Neural progenitor cell (in vitro differentiated cells): ENCODE measurements at regions not wholly inside any gene's neighbourhood (a gene's known extent, or its start where the extent isn't known, plus 50 kb on each side); places are given as distances from the start of the nearest gene placed in this dataset.

Experiments used
- DNase-seq: peaks from one replicate; pipeline ENCODE4 v3.0.0-alpha.2; 2016; ENCODE audit warnings: low spot score
- H2AFZ ChIP-seq: fragments of 200-600 bp; sonication (generic); replicated peaks from 2 replicates; pipeline ENCODE4 v1.6.1; 2016; ENCODE audit warnings: antibody characterized with exemption
- H3F3A ChIP-seq: fragments of 200-600 bp; sonication (generic); 2 replicates; pipeline ENCODE4 v1.6.1; 2016; ENCODE audit warnings: antibody characterized with exemption, low read depth
- H3K27ac ChIP-seq: fragments of 200-600 bp; sonication (generic); 2 replicates; pipeline ENCODE4 v1.5.1; 2016; ENCODE audit warnings: mild to moderate bottlenecking
- H3K27me3 ChIP-seq: fragments of 200-600 bp; sonication (generic); 2 replicates; pipeline ENCODE4 v1.6.1; 2016; ENCODE audit warnings: mild to moderate bottlenecking, moderate library complexity
- H3K36me3 ChIP-seq: fragments of 200-600 bp; sonication (generic); 2 replicates; pipeline ENCODE4 v1.5.1; 2016
- H3K4me1 ChIP-seq: fragments of 200-600 bp; sonication (generic); 2 replicates; pipeline ENCODE4 v1.6.1; 2016; ENCODE audit warnings: mixed run types
- H3K4me2 ChIP-seq: fragments of 200-600 bp; sonication (generic); 2 replicates; pipeline ENCODE4 v1.6.1; 2016
- H3K4me3 ChIP-seq: fragments of 200-600 bp; sonication (generic); 2 replicates; pipeline ENCODE4 v1.5.1; 2016
- H3K79me2 ChIP-seq: fragments of 200-600 bp; sonication (generic); 2 replicates; pipeline ENCODE4 v1.6.1; 2016; ENCODE audit warnings: low read depth
- H3K9ac ChIP-seq: fragments of 200-600 bp; sonication (generic); 2 replicates; pipeline ENCODE4 v1.6.1; 2016
- H3K9me3 ChIP-seq: fragments of 200-600 bp; sonication (generic); 2 replicates; pipeline ENCODE4 v1.5.1; 2016; ENCODE audit warnings: low read depth
- H4K20me1 ChIP-seq: fragments of 200-600 bp; sonication (generic); 2 replicates; pipeline ENCODE4 v1.6.1; 2016; ENCODE audit warnings: low read depth
- H3K27ac Mint-ChIP-seq: 3 replicates; pipeline ENCODE4 v1.8.0; 2021; ENCODE audit warnings: mixed read lengths
- H3K27me3 Mint-ChIP-seq: 2 replicates; pipeline ENCODE4 v1.8.0; 2022; ENCODE audit warnings: low read depth, mild to moderate bottlenecking, inconsistent platforms, moderate library complexity, mixed read lengths; ENCODE audit not compliant: insufficient read depth
- H3K36me3 Mint-ChIP-seq: 3 replicates; pipeline ENCODE4 v1.8.0; 2021; ENCODE audit warnings: mixed read lengths
- H3K4me1 Mint-ChIP-seq: 3 replicates; pipeline ENCODE4 v1.8.0; 2021; ENCODE audit warnings: mixed read lengths
- H3K4me3 Mint-ChIP-seq: 3 replicates; pipeline ENCODE4 v1.8.0; 2021; ENCODE audit warnings: mild to moderate bottlenecking, moderate library complexity, mixed read lengths
- H3K9me3 Mint-ChIP-seq: 3 replicates; pipeline ENCODE4 v1.8.0; 2020; ENCODE audit warnings: mixed read lengths
- CTCF ChIP-seq: fragments of 200-600 bp; sonication (generic); IDR thresholded peaks from 2 replicates; pipeline ENCODE4 v1.5.1; 2017; ENCODE audit warnings: antibody characterized with exemption, mild to moderate bottlenecking
- EZH2 ChIP-seq: fragments of 200-600 bp; sonication (generic); IDR thresholded peaks from 2 replicates; pipeline ENCODE4 v1.6.1; 2017; ENCODE audit warnings: antibody characterized with exemption, mild to moderate bottlenecking, moderate library complexity
- EZH2phosphoT487 ChIP-seq: fragments of 200-600 bp; sonication (generic); IDR thresholded peaks from 2 replicates; pipeline ENCODE4 v1.6.1; 2017; ENCODE audit warnings: antibody characterized with exemption

- Histone ChIP-seq H3K27me3 (no peaks in the 10 kb centered on the region), H3K4me1 (no peaks in the 10 kb centered on the region), H3K4me3 (no peak overlapping the region), H3K4me2 (no peak overlapping the region), H3K27ac (no peak overlapping the region), H4K20me1 (no peaks in the 10 kb centered on the region), H3K79me2 (no peaks in the 10 kb centered on the region), H3K9me3 (peaks cover 11% of the 10 kb centered on the region), H2AFZ (no peak overlapping the region), H3K36me3 (no peaks in the 10 kb centered on the region), H3K9ac (no peak overlapping the region), H3F3A (no peaks in the 10 kb centered on the region)
- DNase-seq = no peak
- Mint-ChIP-seq H3K9me3 (peaks cover 13% of the 10 kb centered on the region), H3K27ac (no peak overlapping the region), H3K36me3 (no peaks in the 10 kb centered on the region), H3K4me3 (no peak overlapping the region), H3K27me3 (no peaks in the 10 kb centered on the region), H3K4me1 (peaks cover 5% of the 10 kb centered on the region)
- TF ChIP-seq EZH2 = no peak
- TF ChIP-seq EZH2phosphoT487 = no peak
- no peak for TF ChIP-seq CTCF
Measured at GRCh38 chr12:30450226-30450625, 245.4 kb downstream of the IPO8 start.

- Histone ChIP-seq H2AFZ (no peak overlapping the region), H3K27me3 (no peaks in the 10 kb centered on the region), H3F3A (no peaks in the 10 kb centered on the region), H3K9ac (no peak overlapping the region), H3K4me3 (no peak overlapping the region), H3K4me1 (no peaks in the 10 kb centered on the region), H4K20me1 (no peaks in the 10 kb centered on the region), H3K9me3 (peaks cover 11% of the 10 kb centered on the region), H3K4me2 (no peak overlapping the region), H3K36me3 (no peaks in the 10 kb centered on the region), H3K27ac (no peak overlapping the region), H3K79me2 (no peaks in the 10 kb centered on the region)
- no peak overlapping the region for H3K4me3 Mint-ChIP-seq
- TF ChIP-seq EZH2 = no peak
- no peak for TF ChIP-seq CTCF
- TF ChIP-seq EZH2phosphoT487 = no peak
- peaks cover 13% of the 10 kb centered on the region for H3K9me3 Mint-ChIP-seq
- no peak for DNase-seq
- no peak overlapping the region for H3K27ac Mint-ChIP-seq
- no peaks in the 10 kb centered on the region for H3K27me3 Mint-ChIP-seq
- no peaks in the 10 kb centered on the region for H3K36me3 Mint-ChIP-seq
- H3K4me1 Mint-ChIP-seq = no peaks in the 10 kb centered on the region
Measured at GRCh38 chr12:30448038-30448437, 247.6 kb downstream of the IPO8 start.

- Histone ChIP-seq H3K9me3 (peaks cover 11% of the 10 kb centered on the region), H3K9ac (no peak overlapping the region), H2AFZ (no peak overlapping the region), H3K79me2 (no peaks in the 10 kb centered on the region), H3K4me2 (no peak overlapping the region), H4K20me1 (no peaks in the 10 kb centered on the region), H3F3A (no peaks in the 10 kb centered on the region), H3K36me3 (no peaks in the 10 kb centered on the region), H3K27ac (no peak overlapping the region), H3K4me3 (no peak overlapping the region), H3K27me3 (no peaks in the 10 kb centered on the region), H3K4me1 (no peaks in the 10 kb centered on the region)
- Mint-ChIP-seq H3K27me3 (no peaks in the 10 kb centered on the region), H3K36me3 (no peaks in the 10 kb centered on the region), H3K4me3 (no peak overlapping the region), H3K9me3 (peaks cover 13% of the 10 kb centered on the region), H3K4me1 (no peaks in the 10 kb centered on the region), H3K27ac (no peak overlapping the region)
- DNase-seq = no peak
- TF ChIP-seq CTCF (no peak), EZH2phosphoT487 (no peak), EZH2 (no peak)
Measured at GRCh38 chr12:30447061-30447750, 248.5 kb downstream of the IPO8 start.
